Pons (tissue), 1 donor: ENCODE measurements at regions not wholly inside any gene's neighbourhood (a gene's known extent, or its start where the extent isn't known, plus 50 kb on each side); places are given as distances from the start of the nearest gene placed in this dataset.

Experiments used
- DNase-seq: peaks from one replicate; pipeline ENCODE4 v3.0.0-alpha.2; 2016; ENCODE audit warnings: low spot score

GRCh38 chr10:65501259-65501658 is 1424.6 kb upstream of the LRRTM3 start:
- DNase-seq = no peak

DNA sequence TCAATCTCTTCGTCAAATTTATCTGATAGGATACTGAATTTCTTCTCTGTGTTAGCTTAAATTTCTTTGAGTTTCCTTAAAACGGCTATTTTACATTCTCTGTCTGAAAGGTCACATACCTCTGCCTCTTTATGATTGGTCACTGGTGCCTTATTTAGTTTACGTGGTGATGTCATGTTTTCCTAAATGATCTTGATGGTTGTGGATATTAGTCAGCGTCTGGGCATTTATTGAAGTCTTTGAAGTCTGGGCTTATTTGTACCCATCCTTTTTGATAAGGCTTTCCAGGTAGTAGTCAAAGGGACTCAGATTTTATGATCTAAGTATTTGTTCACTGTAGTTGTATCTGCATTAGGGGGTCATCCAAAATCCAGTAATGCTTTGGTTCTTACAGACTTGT is 1407.5 kb upstream of the LRRTM3 start:
- no peak for DNase-seq

DNA sequence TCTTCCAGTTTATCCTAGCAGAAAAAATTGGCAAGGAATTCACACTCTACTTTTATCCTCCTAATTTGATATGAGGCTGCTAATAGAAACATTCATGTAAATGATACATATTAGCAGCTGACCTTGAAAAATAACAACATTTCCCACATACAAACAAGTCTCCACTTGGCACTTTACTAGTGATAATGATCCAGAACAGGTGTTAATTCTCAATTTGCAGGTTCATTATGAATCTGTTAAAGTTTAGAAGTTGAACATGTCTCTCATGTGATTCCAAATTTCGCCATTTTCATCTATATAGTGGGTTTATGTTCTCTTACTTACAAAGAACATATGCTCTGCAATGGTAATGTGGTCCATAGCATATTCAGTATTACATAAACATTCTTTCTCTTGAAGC is 1396.8 kb upstream of the LRRTM3 start:
- DNase-seq = no peak

DNA sequence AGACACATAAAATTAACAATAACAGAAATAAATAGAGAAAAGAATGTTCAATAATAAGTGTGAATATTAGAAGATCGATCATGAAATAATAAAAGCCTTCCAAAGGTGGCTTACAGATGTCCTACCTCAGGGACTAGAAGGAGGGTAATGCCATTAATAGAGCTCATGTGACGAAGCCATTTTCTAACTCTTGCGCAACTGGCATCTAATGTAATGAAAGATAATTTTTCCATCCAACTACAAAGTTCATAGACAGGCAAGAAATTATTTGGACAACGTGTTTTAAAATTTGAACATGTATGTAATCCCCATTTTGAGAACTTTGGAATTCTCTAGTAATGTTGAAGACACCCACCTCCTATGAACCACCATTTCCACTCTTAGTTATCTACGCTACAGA is 1394.3 kb upstream of the LRRTM3 start:
- DNase-seq = no peak

DNA sequence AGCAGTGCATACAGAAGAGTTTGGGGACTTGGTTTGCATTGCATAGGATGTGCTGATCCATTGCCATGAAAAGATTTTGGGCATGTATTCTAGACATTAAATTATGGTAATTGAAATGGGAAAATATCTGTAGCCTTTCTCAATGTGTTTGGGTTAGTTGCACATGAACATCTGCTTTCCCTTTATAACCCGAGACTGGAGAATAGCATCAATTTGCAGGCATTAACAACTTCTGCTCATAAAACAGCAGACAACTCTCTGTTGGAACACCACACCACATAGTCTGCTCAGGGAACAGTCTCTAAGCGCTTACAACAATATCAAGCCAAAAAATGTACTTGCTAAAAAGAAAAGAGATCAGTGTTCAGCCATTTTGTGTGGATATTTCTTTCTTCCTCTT is 1391.1 kb upstream of the LRRTM3 start:
- DNase-seq = no peak

- DNase-seq = no peak
Measured at GRCh38 chr10:65544756-65545155, 1381.1 kb upstream of the LRRTM3 start.

DNA sequence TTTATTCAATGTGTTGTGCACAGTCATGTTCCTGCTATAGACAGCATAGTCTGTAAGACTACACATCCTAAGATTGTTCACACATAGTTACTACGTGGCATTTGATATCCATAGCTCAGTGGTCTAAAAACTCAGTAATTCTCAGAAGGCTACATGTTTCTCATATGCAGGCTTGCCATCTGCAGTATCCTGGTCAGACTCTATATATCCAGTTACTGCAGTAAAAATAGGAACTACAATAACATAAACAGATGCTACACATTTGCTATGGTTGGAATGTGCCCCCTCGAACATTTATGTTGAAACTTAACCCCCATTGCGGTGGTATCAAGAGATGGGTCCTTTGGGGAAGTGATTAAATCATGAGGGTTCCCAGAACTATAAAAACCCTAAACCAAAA is 1377.8 kb upstream of the LRRTM3 start:
- no peak for DNase-seq

DNA sequence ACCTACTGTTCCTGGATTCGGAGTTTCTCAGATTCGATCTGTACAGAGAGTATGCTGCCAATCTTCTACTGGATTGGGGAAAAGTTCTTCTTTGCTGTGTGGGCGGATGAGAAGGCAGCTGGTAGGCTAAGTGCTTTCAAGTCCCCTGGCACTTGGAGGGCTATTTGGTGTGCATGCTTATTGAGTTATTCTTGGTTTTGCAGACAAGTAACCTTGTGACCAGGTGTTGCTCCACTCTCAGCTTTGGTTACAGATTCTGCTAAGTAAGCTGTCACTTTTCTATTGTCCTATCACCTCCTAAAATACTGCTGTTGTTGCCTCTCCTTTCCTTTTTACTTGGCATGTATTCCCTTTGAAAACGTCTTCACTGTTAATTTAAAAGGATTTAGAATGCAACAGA is 1375.1 kb upstream of the LRRTM3 start:
- no peak for DNase-seq

- DNase-seq = no peak
Measured at GRCh38 chr10:65555192-65555591, 1370.6 kb upstream of the LRRTM3 start.

DNA sequence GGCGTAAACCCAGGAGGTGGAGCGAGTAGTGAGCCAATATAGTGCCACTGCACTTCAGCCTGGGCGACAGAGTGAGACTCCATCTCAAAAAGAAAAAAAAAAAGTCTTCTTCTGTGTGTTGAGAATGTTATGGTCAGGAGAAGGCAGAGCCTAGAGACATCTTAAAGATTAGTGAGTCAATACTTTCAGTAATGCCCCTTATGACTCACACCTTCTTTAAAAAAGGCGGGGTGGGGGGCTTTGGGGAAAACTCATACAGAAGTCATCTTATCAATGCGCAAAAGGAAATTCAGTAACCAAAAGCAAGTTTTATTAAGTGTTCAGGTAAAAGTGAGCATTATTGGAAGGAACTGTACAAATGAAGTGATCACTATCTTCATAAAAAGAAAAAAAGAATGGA is 1369.8 kb upstream of the LRRTM3 start:
- DNase-seq = no peak

DNA sequence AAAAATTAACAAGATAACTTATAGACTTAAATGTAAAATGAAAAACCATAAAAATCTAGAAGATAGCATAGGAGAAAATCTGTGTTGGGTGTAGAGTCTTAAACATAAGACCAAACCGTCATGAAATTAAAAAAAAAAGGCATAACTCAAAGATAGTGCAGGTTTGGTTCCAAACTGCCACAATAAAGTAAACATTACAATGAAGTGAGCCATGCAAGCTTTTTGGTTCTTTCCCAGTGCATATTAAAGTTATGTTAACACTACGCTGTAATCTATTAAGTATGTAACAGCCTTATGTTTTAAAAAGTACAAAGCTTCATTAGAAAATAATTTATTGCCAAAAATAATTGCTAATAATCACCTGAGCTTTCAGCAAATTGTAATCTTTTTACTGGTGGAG is 1366.5 kb upstream of the LRRTM3 start:
- DNase-seq = no peak

- DNase-seq = no peak
Measured at GRCh38 chr10:65565246-65565645, 1360.6 kb upstream of the LRRTM3 start.

GRCh38 chr10:65566906-65567305 is 1358.9 kb upstream of the LRRTM3 start:
- DNase-seq = no peak

DNA sequence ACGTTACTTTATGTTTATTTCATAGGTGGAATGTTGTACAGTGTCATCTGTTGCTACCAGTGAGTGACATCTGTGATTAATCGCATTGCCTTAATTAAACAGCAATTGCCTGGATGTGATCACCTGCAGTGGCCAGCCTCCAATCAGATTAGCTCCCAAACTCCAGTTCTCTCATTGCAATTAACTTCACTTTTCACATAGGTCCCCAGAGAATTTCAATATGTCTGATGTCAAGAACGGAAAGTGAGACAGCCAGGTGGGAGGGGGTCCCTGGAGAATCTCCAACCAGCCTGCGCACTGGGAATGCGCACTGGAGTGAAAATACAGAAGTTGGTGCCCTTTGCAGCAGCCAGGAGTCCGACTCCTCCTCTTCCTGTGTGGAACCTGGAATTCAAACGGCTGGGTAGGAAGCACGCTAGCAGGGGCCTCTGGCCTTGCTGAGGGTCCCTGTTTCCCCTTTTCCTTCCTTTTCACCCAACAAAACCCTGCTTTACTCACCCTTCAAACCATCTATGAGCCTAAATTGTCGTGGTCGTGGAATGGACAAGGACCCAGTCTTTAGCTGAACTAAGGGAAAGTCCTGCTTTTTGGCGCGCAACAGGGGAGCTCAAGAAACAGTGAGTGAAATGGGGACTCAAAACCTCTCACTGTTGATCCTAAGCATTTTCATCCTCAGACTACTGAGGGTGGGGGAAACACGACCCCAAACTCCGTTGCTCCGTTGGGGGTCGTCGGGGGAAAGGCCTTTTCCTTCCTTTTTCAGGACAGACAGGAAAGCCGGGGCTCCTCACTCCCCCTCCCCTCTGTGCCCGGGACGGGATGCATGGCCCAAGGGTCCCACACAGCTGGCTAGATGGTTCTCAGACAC is 1355.5 kb upstream of the LRRTM3 start:
- no peak for DNase-seq

DNA sequence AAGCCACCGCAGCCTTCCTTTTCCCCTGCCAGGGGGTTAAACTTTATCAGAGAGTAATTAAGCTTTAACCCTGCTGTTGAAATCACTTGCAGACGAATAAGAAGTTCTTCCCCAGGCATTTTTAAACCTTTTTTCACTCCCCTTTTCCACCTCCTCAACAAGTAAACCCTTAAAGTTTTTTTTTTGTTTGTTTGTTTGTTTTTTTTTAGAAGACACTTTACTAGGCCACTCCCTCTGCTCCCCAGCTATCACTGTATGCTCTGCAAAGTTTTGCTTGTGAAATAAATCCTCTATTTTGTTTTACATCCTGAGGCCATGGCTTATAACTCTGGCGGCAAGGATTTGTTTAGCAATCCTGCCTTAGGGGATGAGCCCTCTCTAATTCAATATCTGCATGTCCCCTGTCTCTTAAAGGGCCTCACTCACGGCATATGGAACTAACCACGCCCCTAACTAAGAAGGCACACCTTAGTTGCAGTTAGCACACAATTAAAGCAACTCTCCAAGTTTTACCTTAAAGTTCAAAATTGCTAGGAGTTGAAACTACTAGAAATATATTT is 1354.7 kb upstream of the LRRTM3 start:
- DNase-seq = no peak

GRCh38 chr10:65581426-65582026 is 1344.3 kb upstream of the LRRTM3 start:
- no peak for DNase-seq

DNA sequence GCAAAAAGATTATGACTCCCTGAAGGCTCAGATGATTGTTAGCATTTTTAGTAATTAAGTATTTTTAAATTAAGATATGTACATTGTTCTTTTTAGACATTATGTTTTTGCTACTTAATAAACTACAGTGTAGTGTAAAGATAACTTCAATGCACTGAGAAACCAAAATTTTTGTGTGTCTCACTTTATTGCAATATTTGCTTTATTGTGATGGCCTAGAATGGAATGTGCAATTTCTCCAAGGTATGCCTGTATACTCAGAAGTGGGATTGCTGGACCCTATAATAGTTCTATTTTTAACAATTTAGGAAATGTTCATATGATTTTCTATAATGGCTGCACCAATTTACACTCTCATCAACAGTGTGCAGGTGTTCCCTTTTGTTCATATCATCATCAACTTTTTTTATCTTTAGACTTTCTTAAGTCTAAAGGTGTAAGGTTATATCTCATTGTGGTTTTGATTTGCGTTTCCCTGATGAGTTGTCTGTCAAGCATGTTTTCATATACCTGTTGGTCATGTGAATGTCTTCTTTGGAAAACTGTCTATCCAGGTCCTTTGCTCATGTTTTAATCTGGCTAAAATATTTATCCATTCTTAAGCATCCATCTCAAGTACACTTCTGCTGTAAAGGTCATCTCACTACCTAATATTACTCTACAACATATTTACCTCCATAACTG is 1323.5 kb upstream of the LRRTM3 start:
- no peak for DNase-seq

DNA sequence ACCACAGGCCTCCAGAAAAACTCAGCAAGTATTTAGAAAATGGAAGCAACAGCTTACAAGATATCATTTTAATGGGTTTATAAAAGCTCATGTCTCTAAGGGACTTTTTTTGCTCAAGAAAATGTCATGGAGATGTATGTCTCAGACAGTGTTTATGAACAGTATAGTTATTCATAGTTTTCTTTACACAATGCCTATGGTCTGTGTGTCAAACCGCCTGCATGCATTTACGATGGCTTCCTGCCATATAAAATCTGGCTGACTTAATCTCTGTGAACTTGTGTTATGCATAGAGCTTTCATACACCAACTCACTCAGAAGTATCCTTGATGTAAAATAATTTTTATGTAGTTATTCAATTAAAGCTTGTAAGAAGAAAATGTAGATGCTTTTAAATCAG is 1314.2 kb upstream of the LRRTM3 start:
- no peak for DNase-seq

- DNase-seq = no peak
Measured at GRCh38 chr10:65614956-65615565, 1310.8 kb upstream of the LRRTM3 start.

DNA sequence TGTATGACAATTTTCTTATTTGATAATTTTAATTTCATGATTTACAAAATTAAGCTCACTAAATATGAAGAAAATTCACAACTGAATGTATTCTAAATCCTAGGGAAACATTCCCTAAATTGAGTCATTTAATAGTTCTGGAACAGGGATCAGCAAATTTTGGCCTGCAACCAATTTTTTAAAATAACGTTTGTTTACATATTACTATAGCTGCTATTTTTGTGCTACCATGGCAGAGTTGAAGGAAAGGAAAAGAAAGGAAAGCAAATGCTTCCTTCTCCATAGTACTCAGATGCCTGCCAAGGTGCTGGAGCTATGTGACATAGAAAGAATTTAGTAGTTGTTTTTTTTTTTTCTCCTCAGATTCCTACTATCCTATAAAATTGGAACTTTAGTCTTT is 1307.7 kb upstream of the LRRTM3 start:
- no peak for DNase-seq

DNA sequence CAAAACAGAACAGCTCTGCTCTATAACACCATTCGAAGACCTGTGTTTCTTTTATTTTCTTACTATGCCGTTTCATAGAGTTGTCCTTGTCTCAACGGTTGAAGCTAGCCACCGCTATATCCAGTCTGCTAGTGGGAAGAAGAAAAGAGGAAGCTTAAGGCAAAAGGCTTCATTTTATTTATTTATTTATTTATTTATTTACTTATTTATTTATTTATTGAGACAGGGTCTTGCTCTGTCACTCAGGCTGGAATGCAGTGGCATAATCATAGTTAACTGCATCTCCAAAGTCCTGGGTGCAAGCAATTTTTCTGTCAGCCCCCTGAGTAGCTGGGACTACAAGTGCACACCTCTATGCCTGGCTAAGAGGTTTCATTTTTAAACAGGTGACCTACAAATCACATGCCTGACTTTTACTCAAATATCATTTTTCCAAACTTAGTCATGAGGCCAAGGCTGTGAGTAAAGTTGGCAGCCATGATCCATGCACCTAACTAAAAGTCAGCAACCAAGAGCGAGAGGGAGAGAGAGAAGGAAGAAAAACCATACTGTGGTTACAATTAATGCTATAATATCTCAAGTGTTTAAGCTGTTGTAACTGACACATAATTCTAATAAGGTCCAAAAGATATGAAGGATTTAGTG is 1305.3 kb upstream of the LRRTM3 start:
- no peak for DNase-seq

GRCh38 chr10:65622608-65623007 is 1303.2 kb upstream of the LRRTM3 start:
- no peak for DNase-seq
